HFFc6 (cell line): ENCODE measurements at regions not wholly inside any gene's neighbourhood (a gene's known extent, or its start where the extent isn't known, plus 50 kb on each side); places are given as distances from the start of the nearest gene placed in this dataset.
"Not testable (repeated sequence)": the region's sequence is repeated elsewhere in the genome, so short reads cannot be mapped to it uniquely, and the experiment has no call there.

Experiments used
- DNase-seq: peaks from one replicate; pipeline ENCODE4 v3.0.0-alpha.2; 2018
- H3K27ac Mint-ChIP-seq: 2 replicates; pipeline ENCODE4 v1.8.0; 2020; ENCODE audit warnings: mild to moderate bottlenecking, mixed read lengths
- H3K27me3 Mint-ChIP-seq: 2 replicates; pipeline ENCODE4 v1.8.0; 2021; ENCODE audit warnings: mild to moderate bottlenecking, moderate library complexity, mixed read lengths; ENCODE audit not compliant: insufficient read depth
- H3K36me3 Mint-ChIP-seq: 2 replicates; pipeline ENCODE4 v1.8.0; 2021; ENCODE audit warnings: low read depth, mixed read lengths
- H3K4me1 Mint-ChIP-seq: 2 replicates; pipeline ENCODE4 v1.8.0; 2020; ENCODE audit warnings: low read depth, mixed read lengths
- H3K4me3 Mint-ChIP-seq: 2 replicates; pipeline ENCODE4 v1.8.0; 2020; ENCODE audit warnings: mild to moderate bottlenecking, moderate library complexity, mixed read lengths
- H3K9me3 Mint-ChIP-seq: 2 replicates; pipeline ENCODE4 v1.8.0; 2020; ENCODE audit warnings: mild to moderate bottlenecking, mixed read lengths
- TF ChIP-seq, protein P1 (sequence below): fragments of 200-600 bp; sonication (generic); IDR thresholded peaks from 2 replicates; pipeline ENCODE4 v1.5.0; 2021; ENCODE audit warnings: antibody characterized with exemption, mild to moderate bottlenecking

DNA sequence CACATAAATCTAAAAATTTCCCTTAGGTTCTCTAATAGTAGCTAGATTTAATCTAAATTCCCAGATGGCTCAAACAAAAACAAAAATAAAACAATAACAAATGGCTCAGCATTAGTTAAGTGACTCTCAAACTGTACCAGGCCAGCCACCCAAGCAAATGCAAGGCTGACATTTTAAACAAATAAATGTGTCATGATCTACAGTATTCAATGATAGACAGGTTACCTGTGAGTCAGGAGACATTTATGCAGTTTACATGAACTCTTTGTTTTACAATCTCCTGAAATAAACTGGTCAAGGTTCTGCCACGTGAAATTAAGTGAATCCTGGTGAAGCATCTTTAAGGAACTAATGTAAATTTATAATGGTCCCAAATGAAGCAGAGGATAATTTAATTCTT lies 580.2 kb upstream of the PTPRD start:
- no peak overlapping the region for H3K4me3 Mint-ChIP-seq
- no peaks in the 10 kb centered on the region for H3K4me1 Mint-ChIP-seq
- H3K9me3 Mint-ChIP-seq: peaks cover 44% of the 10 kb centered on the region
- no peak for DNase-seq
- H3K36me3 Mint-ChIP-seq: peaks cover 7% of the 10 kb centered on the region
- H3K27ac Mint-ChIP-seq: no peak overlapping the region
- no peaks in the 10 kb centered on the region for H3K27me3 Mint-ChIP-seq
- TF ChIP-seq, protein P1, sequence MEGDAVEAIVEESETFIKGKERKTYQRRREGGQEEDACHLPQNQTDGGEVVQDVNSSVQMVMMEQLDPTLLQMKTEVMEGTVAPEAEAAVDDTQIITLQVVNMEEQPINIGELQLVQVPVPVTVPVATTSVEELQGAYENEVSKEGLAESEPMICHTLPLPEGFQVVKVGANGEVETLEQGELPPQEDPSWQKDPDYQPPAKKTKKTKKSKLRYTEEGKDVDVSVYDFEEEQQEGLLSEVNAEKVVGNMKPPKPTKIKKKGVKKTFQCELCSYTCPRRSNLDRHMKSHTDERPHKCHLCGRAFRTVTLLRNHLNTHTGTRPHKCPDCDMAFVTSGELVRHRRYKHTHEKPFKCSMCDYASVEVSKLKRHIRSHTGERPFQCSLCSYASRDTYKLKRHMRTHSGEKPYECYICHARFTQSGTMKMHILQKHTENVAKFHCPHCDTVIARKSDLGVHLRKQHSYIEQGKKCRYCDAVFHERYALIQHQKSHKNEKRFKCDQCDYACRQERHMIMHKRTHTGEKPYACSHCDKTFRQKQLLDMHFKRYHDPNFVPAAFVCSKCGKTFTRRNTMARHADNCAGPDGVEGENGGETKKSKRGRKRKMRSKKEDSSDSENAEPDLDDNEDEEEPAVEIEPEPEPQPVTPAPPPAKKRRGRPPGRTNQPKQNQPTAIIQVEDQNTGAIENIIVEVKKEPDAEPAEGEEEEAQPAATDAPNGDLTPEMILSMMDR: no peak

DNA sequence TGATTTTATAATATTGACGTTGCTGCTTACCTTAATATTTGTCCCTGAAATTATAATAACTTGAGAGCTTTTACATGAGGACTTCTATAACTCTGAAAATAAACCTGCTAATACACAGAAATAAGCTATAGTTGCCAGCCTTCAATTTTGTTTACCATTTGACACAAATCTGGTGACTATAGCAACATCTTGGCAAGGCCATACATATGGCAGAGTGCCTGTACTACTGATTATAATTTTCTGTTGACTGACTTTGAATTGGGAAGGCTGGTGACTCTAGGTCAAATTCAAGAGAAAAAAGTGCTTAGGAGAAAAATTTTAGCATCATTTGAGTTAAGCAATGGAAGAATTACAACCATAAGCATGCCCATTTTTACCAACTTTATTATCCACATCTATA lies 581.4 kb upstream of the PTPRD start:
- peaks cover 38% of the 10 kb centered on the region for H3K9me3 Mint-ChIP-seq
- no peak for DNase-seq
- H3K27me3 Mint-ChIP-seq: no peaks in the 10 kb centered on the region
- peaks cover under 1% of the 10 kb centered on the region; the same call in 1 of the 2 replicates for H3K36me3 Mint-ChIP-seq
- no peaks in the 10 kb centered on the region for H3K4me1 Mint-ChIP-seq
- TF ChIP-seq, protein P1: no peak
- H3K27ac Mint-ChIP-seq: no peak overlapping the region
- no peak overlapping the region for H3K4me3 Mint-ChIP-seq

- not testable (repeated sequence) for DNase-seq, H3K27me3 Mint-ChIP-seq, H3K4me3 Mint-ChIP-seq, H3K36me3 Mint-ChIP-seq, H3K27ac Mint-ChIP-seq, H3K4me1 Mint-ChIP-seq
- H3K9me3 Mint-ChIP-seq: peaks cover 28% of the 10 kb centered on the region; the same call in 1 of the 2 replicates
Observed at GRCh38 chr9:11196840-11197365, 584.1 kb upstream of the PTPRD start.

- Mint-ChIP-seq H3K4me3 (no peak overlapping the region), H3K27ac (no peak overlapping the region), H3K4me1 (no peaks in the 10 kb centered on the region), H3K36me3 (no peaks in the 10 kb centered on the region), H3K9me3 (peaks cover 25% of the 10 kb centered on the region), H3K27me3 (no peaks in the 10 kb centered on the region)
- no peak for DNase-seq
- TF ChIP-seq, protein P1: no peak
Observed at GRCh38 chr9:11199335-11199734, 586.5 kb upstream of the PTPRD start.

- TF ChIP-seq, protein P1: no peak
Observed at GRCh38 chr9:11204521-11204920, 591.7 kb upstream of the PTPRD start.

DNA sequence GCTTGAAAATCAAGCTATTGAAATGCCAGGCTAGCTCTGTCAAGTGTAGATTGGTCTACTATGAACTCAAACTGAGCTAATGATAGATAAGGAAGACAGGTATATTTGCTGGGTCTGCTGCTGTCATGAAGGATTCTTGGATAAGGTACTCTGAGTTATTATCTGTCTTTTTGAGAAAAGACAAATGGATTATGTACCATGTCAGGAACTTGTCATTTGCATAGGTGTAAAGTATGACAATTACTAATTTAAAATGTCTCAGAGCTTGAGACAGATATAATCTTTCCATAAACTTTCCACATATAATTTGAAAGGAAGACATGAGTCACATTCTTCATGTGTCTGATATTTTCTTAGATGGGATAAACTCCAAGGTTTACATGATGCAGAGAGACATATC lies 594.1 kb upstream of the PTPRD start:
- TF ChIP-seq, protein P1: no peak
- no peaks in the 10 kb centered on the region for H3K27me3 Mint-ChIP-seq
- H3K4me3 Mint-ChIP-seq: no peak overlapping the region
- no peaks in the 10 kb centered on the region for H3K4me1 Mint-ChIP-seq
- no peak for DNase-seq
- H3K9me3 Mint-ChIP-seq: peaks cover 22% of the 10 kb centered on the region
- no peaks in the 10 kb centered on the region for H3K36me3 Mint-ChIP-seq
- H3K27ac Mint-ChIP-seq: no peak overlapping the region

More at GRCh38 chr9:11204521-11204920, 591.7 kb upstream of the PTPRD start:
- no peaks in the 10 kb centered on the region for H3K4me1 Mint-ChIP-seq
- H3K36me3 Mint-ChIP-seq: no peaks in the 10 kb centered on the region
- H3K27me3 Mint-ChIP-seq: no peaks in the 10 kb centered on the region
- H3K9me3 Mint-ChIP-seq: peaks cover 23% of the 10 kb centered on the region
- no peak for DNase-seq
- no peak overlapping the region for H3K27ac Mint-ChIP-seq
- H3K4me3 Mint-ChIP-seq: no peak overlapping the region
